AG20443 (cell line): ENCODE measurements at regions not wholly inside any gene's neighbourhood (a gene's known extent, or its start where the extent isn't known, plus 50 kb on each side); places are given as distances from the start of the nearest gene placed in this dataset.
"Not testable (repeated sequence)": the region's sequence is repeated elsewhere in the genome, so short reads cannot be mapped to it uniquely, and the experiment has no call there.

Source experiments
- DNase-seq: peaks from one replicate; pipeline ENCODE4 v3.0.0; 2012; ENCODE audit warnings: low spot score, mixed read lengths

- not testable (repeated sequence) for DNase-seq
These were observed 102.3 kb downstream of the ZNF267 start for GRCh38 chr16:31975826-31976419.

- DNase-seq = not testable (repeated sequence)
These were observed 104.9 kb downstream of the ZNF267 start for GRCh38 chr16:31978463-31978862.

GRCh38 chr16:31981739-31982138 is 108.1 kb downstream of the ZNF267 start:
- not testable (repeated sequence) for DNase-seq

- not testable (repeated sequence) for DNase-seq
These were observed 109.4 kb downstream of the ZNF267 start for GRCh38 chr16:31982986-31983385.

GRCh38 chr16:31983666-31984065 is 110.1 kb downstream of the ZNF267 start:
- not testable (repeated sequence) for DNase-seq

- not testable (repeated sequence) for DNase-seq
These were observed 113.3 kb downstream of the ZNF267 start for GRCh38 chr16:31986895-31987294.

GRCh38 chr16:31988595-31989581 is 115.3 kb downstream of the ZNF267 start:
- not testable (repeated sequence) for DNase-seq

- DNase-seq = not testable (repeated sequence)
These were observed 116.7 kb downstream of the ZNF267 start for GRCh38 chr16:31990261-31990660.

- DNase-seq = not testable (repeated sequence)
These were observed 117.4 kb downstream of the ZNF267 start for GRCh38 chr16:31990980-31991379.

GRCh38 chr16:31996325-31996724 is 122.7 kb downstream of the ZNF267 start:
- not testable (repeated sequence) for DNase-seq

GRCh38 chr16:32002496-32002895 is 128.9 kb downstream of the ZNF267 start:
- DNase-seq = not testable (repeated sequence)

- not testable (repeated sequence) for DNase-seq
These were observed 130.2 kb downstream of the ZNF267 start for GRCh38 chr16:32003819-32004218.

GRCh38 chr16:32038783-32039496 is 165.3 kb downstream of the ZNF267 start:
- not testable (repeated sequence) for DNase-seq

- not testable (repeated sequence) for DNase-seq
These were observed 166.3 kb downstream of the ZNF267 start for GRCh38 chr16:32039919-32040318.

GRCh38 chr16:32066016-32066651 is 187.0 kb upstream of the TP53TG3D start:
- not testable (repeated sequence) for DNase-seq

GRCh38 chr16:32071586-32071985 is 181.5 kb upstream of the TP53TG3D start:
- DNase-seq = not testable (repeated sequence)

- not testable (repeated sequence) for DNase-seq
These were observed 169.2 kb upstream of the TP53TG3D start for GRCh38 chr16:32083891-32084290.

GRCh38 chr16:32084656-32085401 is 168.3 kb upstream of the TP53TG3D start:
- not testable (repeated sequence) for DNase-seq

GRCh38 chr16:32085438-32086141 is 167.5 kb upstream of the TP53TG3D start:
- peak; percentile 0 for DNase-seq

GRCh38 chr16:32115562-32115961 is 137.5 kb upstream of the TP53TG3D start:
- DNase-seq = not testable (repeated sequence)
